ENCODE measurements at regions not wholly inside any gene's neighbourhood (a gene's known extent, or its start where the extent isn't known, plus 50 kb on each side); places are given as distances from the start of the nearest gene placed in this dataset.
"Not testable (repeated sequence)": the region's sequence is repeated elsewhere in the genome, so short reads cannot be mapped to it uniquely, and the experiment has no call there.

GRCh38 chr6:4338884-4339283 lies 203.5 kb upstream of the ECI2 start:
- no peak for DNase-seq (ENCODE audit: insufficient read length, low spot score)
- no peak for FAIRE-seq
- TF ChIP-seq TAF1 (IDR thresholded peaks at IDR 0.05; ENCODE audit: low read depth, low read length), result no peak

GRCh38 chr6:4336778-4337442 lies 201.5 kb upstream of the ECI2 start:
- FAIRE-seq, result no peak
- DNase-seq (ENCODE audit: insufficient read length, low spot score), result no peak
- no peak for TF ChIP-seq POU2F2 (IDR thresholded peaks at IDR 0.05; ENCODE audit: low read depth, low read length)
- TF ChIP-seq PAX5 (IDR thresholded peaks at IDR 0.05; ENCODE audit: insufficient read depth, low read length, severe bottlenecking), result no peak
- TF ChIP-seq POLR2A (IDR thresholded peaks at IDR 0.05; ENCODE audit: low read depth, low read length), result no peak
- TF ChIP-seq TAF1 (IDR thresholded peaks at IDR 0.05; ENCODE audit: low read depth, low read length), result no peak
- no peak for TF ChIP-seq POLR2AphosphoS5 (IDR thresholded peaks at IDR 0.05; ENCODE audit: low read depth, low read length)
- no peak for TF ChIP-seq SPI1 (IDR thresholded peaks at IDR 0.05; ENCODE audit: low read depth, low read length)

GRCh38 chr6:4336084-4336483 lies 200.7 kb upstream of the ECI2 start:
- TF ChIP-seq SPI1 (IDR thresholded peaks at IDR 0.05; ENCODE audit: low read depth, low read length), result no peak
- TF ChIP-seq PAX5 (IDR thresholded peaks at IDR 0.05; ENCODE audit: insufficient read depth, low read length, severe bottlenecking), result no peak
- no peak for TF ChIP-seq TAF1 (IDR thresholded peaks at IDR 0.05; ENCODE audit: low read depth, low read length)
- DNase-seq (ENCODE audit: insufficient read length, low spot score) (no peak), FAIRE-seq (no peak)

- FAIRE-seq; DNase-seq (ENCODE audit: insufficient read length, low spot score): not testable (repeated sequence)
Observed at GRCh38 chr6:4334158-4334740, 198.9 kb upstream of the ECI2 start.

GRCh38 chr6:4327841-4328240 lies 192.5 kb upstream of the ECI2 start:
- FAIRE-seq, result no peak
- DNase-seq (ENCODE audit: insufficient read length, low spot score), result no peak
- no peak for TF ChIP-seq TAF1 (IDR thresholded peaks at IDR 0.05; ENCODE audit: low read depth, low read length)
- TF ChIP-seq POU2F2 (IDR thresholded peaks at IDR 0.05; ENCODE audit: low read depth, low read length), result no peak
- no peak for TF ChIP-seq SPI1 (IDR thresholded peaks at IDR 0.05; ENCODE audit: low read depth, low read length)
- TF ChIP-seq POLR2A (IDR thresholded peaks at IDR 0.05; ENCODE audit: low read depth, low read length), result no peak
- TF ChIP-seq PAX5 (IDR thresholded peaks at IDR 0.05; ENCODE audit: insufficient read depth, low read length, severe bottlenecking), result no peak
- TF ChIP-seq POLR2AphosphoS5 (IDR thresholded peaks at IDR 0.05; ENCODE audit: low read depth, low read length), result no peak

GRCh38 chr6:4324746-4325145 lies 189.4 kb upstream of the ECI2 start:
- TF ChIP-seq PAX5 (IDR thresholded peaks at IDR 0.05; ENCODE audit: insufficient read depth, low read length, severe bottlenecking), result no peak
- no peak for TF ChIP-seq POLR2A (IDR thresholded peaks at IDR 0.05; ENCODE audit: low read depth, low read length)
- TF ChIP-seq POU2F2 (IDR thresholded peaks at IDR 0.05; ENCODE audit: low read depth, low read length), result no peak
- TF ChIP-seq SPI1 (IDR thresholded peaks at IDR 0.05; ENCODE audit: low read depth, low read length), result no peak
- TF ChIP-seq TAF1 (IDR thresholded peaks at IDR 0.05; ENCODE audit: low read depth, low read length), result no peak
- no peak for TF ChIP-seq POLR2AphosphoS5 (IDR thresholded peaks at IDR 0.05; ENCODE audit: low read depth, low read length)
- no peak for DNase-seq (ENCODE audit: insufficient read length, low spot score)
- FAIRE-seq, result no peak

- FAIRE-seq (no peak), DNase-seq (ENCODE audit: insufficient read length, low spot score) (no peak)
- TF ChIP-seq POLR2AphosphoS5 (IDR thresholded peaks at IDR 0.05; ENCODE audit: low read depth, low read length), result no peak
- TF ChIP-seq SPI1 (IDR thresholded peaks at IDR 0.05; ENCODE audit: low read depth, low read length), result no peak
- TF ChIP-seq POLR2A (IDR thresholded peaks at IDR 0.05; ENCODE audit: low read depth, low read length), result no peak
- TF ChIP-seq TAF1 (IDR thresholded peaks at IDR 0.05; ENCODE audit: low read depth, low read length), result no peak
- no peak for TF ChIP-seq POU2F2 (IDR thresholded peaks at IDR 0.05; ENCODE audit: low read depth, low read length)
- TF ChIP-seq PAX5 (IDR thresholded peaks at IDR 0.05; ENCODE audit: insufficient read depth, low read length, severe bottlenecking), result no peak
Observed at GRCh38 chr6:4323322-4323721, 187.9 kb upstream of the ECI2 start.

GRCh38 chr6:4322846-4323309 lies 187.5 kb upstream of the ECI2 start:
- no peak for DNase-seq (ENCODE audit: insufficient read length, low spot score)
- TF ChIP-seq PAX5 (IDR thresholded peaks at IDR 0.05; ENCODE audit: insufficient read depth, low read length, severe bottlenecking) (no peak), POU2F2 (IDR thresholded peaks at IDR 0.05; ENCODE audit: low read depth, low read length) (no peak), POLR2A (IDR thresholded peaks at IDR 0.05; ENCODE audit: low read depth, low read length) (no peak), SPI1 (IDR thresholded peaks at IDR 0.05; ENCODE audit: low read depth, low read length) (no peak), POLR2AphosphoS5 (IDR thresholded peaks at IDR 0.05; ENCODE audit: low read depth, low read length) (no peak), TAF1 (IDR thresholded peaks at IDR 0.05; ENCODE audit: low read depth, low read length) (no peak)
- no peak for FAIRE-seq

GRCh38 chr6:4322134-4322845 lies 186.9 kb upstream of the ECI2 start:
- FAIRE-seq (no peak), DNase-seq (ENCODE audit: insufficient read length, low spot score) (no peak)
- TF ChIP-seq TAF1 (IDR thresholded peaks at IDR 0.05; ENCODE audit: low read depth, low read length) (no peak), POLR2AphosphoS5 (IDR thresholded peaks at IDR 0.05; ENCODE audit: low read depth, low read length) (no peak), PAX5 (IDR thresholded peaks at IDR 0.05; ENCODE audit: insufficient read depth, low read length, severe bottlenecking) (no peak), POU2F2 (IDR thresholded peaks at IDR 0.05; ENCODE audit: low read depth, low read length) (no peak), POLR2A (IDR thresholded peaks at IDR 0.05; ENCODE audit: low read depth, low read length) (no peak), SPI1 (IDR thresholded peaks at IDR 0.05; ENCODE audit: low read depth, low read length) (no peak)

- DNase-seq (ENCODE audit: insufficient read length, low spot score), result no peak
- no peak for FAIRE-seq
- TF ChIP-seq SPI1 (IDR thresholded peaks at IDR 0.05; ENCODE audit: low read depth, low read length) (no peak), PAX5 (IDR thresholded peaks at IDR 0.05; ENCODE audit: insufficient read depth, low read length, severe bottlenecking) (no peak), TAF1 (IDR thresholded peaks at IDR 0.05; ENCODE audit: low read depth, low read length) (no peak), POLR2A (IDR thresholded peaks at IDR 0.05; ENCODE audit: low read depth, low read length) (no peak), POU2F2 (IDR thresholded peaks at IDR 0.05; ENCODE audit: low read depth, low read length) (no peak), POLR2AphosphoS5 (IDR thresholded peaks at IDR 0.05; ENCODE audit: low read depth, low read length) (no peak)
Observed at GRCh38 chr6:4320860-4321259, 185.5 kb upstream of the ECI2 start.

All from GM12891 (cell line).